IMR-90 (cell line): ENCODE measurements at regions not wholly inside any gene's neighbourhood (a gene's known extent, or its start where the extent isn't known, plus 50 kb on each side); places are given as distances from the start of the nearest gene placed in this dataset.

Experiments used
- ATAC-seq: fragments of 200-7000 bp; cut with Tn5 transposase; 2 replicates; pipeline ENCODE4 v1.9.1; 2020; ENCODE audit warnings: low read depth, mild to moderate bottlenecking, moderate library complexity
- BruUV-seq: library from RNA; stranded (reverse); fragments of 400-500 nt; replicated peaks from 2 replicates; lab custom pipeline; 2021; lab: Mats Ljungman, UMichigan
- CTCF ChIA-PET: fragments of 300-600 bp; formaldehyde crosslinking; extraction: SDS; loops from one replicate; lab custom pipeline; 2021; ENCODE audit warnings: antibody characterized with exemption; lab: Yijun Ruan, JAX
- POLR2A ChIA-PET: fragments of 300-600 bp; sonication (Branson Sonifier 250); formaldehyde crosslinking; loops from one replicate; lab custom pipeline; 2022; ENCODE audit warnings: antibody characterized with exemption; ENCODE audit not compliant: unreplicated experiment; lab: Charles Lee
- DNase-seq: peaks from one replicate; pipeline ENCODE4 v3.0.0; 2013
- H2AFZ ChIP-seq: replicated peaks from 2 replicates; pipeline ENCODE3; 2013; ENCODE audit warnings: low read length, mild to moderate bottlenecking; ENCODE audit not compliant: poor library complexity
- H2AK5ac ChIP-seq: 2 replicates; pipeline ENCODE4 v1.6.1; 2013; ENCODE audit warnings: low read depth, low read length, inconsistent platforms
- H2AK9ac ChIP-seq: replicated peaks from 2 replicates; pipeline ENCODE3; 2013; ENCODE audit warnings: mild to moderate bottlenecking, low read depth, low read length, moderate library complexity; ENCODE audit not compliant: poor library complexity
- H2BK120ac ChIP-seq: 2 replicates; pipeline ENCODE4 v1.6.1; 2013; ENCODE audit warnings: low read depth, low read length, inconsistent platforms
- H2BK15ac ChIP-seq: 3 replicates; pipeline ENCODE4 v1.6.1; 2013; ENCODE audit warnings: low read depth, low read length, inconsistent platforms
- H2BK20ac ChIP-seq: 2 replicates; pipeline ENCODE4 v1.6.1; 2013; ENCODE audit warnings: low read depth, mild to moderate bottlenecking, inconsistent platforms, low read length, moderate library complexity
- H2BK5ac ChIP-seq: 2 replicates; pipeline ENCODE4 v1.6.1; 2013; ENCODE audit warnings: mild to moderate bottlenecking, low read depth, low read length, inconsistent platforms; ENCODE audit not compliant: poor library complexity, severe bottlenecking
- H3K14ac ChIP-seq: replicated peaks from 2 replicates; pipeline ENCODE4 v1.6.1; 2013; ENCODE audit warnings: low read depth, low read length, inconsistent platforms
- H3K18ac ChIP-seq: 2 replicates; pipeline ENCODE4 v1.6.1; 2013; ENCODE audit warnings: low read depth, low read length, control low read depth
- H3K23ac ChIP-seq: 2 replicates; pipeline ENCODE4 v1.6.1; 2013; ENCODE audit warnings: low read depth, low read length, inconsistent platforms
- H3K27ac ChIP-seq: 2 replicates; pipeline ENCODE4 v1.5.1; 2013; ENCODE audit warnings: mild to moderate bottlenecking, control low read depth, low read length; ENCODE audit not compliant: insufficient read depth
- H3K27me3 ChIP-seq: 2 replicates; pipeline ENCODE4 v1.6.1; 2013; ENCODE audit warnings: low read length; ENCODE audit not compliant: control insufficient read depth, insufficient read depth
- H3K36me3 ChIP-seq: 2 replicates; pipeline ENCODE4 v1.6.1; 2013; ENCODE audit warnings: low read length, mixed read lengths; ENCODE audit not compliant: control insufficient read depth, insufficient read depth
- H3K4ac ChIP-seq: 2 replicates; pipeline ENCODE4 v1.6.1; 2013; ENCODE audit warnings: low read depth, low read length, inconsistent platforms
- H3K4me1 ChIP-seq: 2 replicates; pipeline ENCODE4 v1.6.1; 2013; ENCODE audit warnings: low read length, mixed read lengths; ENCODE audit not compliant: control insufficient read depth, insufficient read depth
- H3K4me2 ChIP-seq: 2 replicates; pipeline ENCODE4 v1.6.1; 2013; ENCODE audit warnings: low read depth, mild to moderate bottlenecking, control low read depth, low read length, moderate library complexity
- H3K4me3 ChIP-seq: 2 replicates; pipeline ENCODE4 v1.5.1; 2013; ENCODE audit warnings: low read depth, mild to moderate bottlenecking, control low read depth, low read length, moderate library complexity; ENCODE audit not compliant: insufficient read depth
- H3K56ac ChIP-seq: 2 replicates; pipeline ENCODE4 v1.6.1; 2013; ENCODE audit warnings: low read length, inconsistent platforms; ENCODE audit not compliant: insufficient read depth; ENCODE audit errors: extremely low read depth
- H3K79me1 ChIP-seq, 2 experiments: 2 replicates each; pipeline ENCODE4 v1.6.1; 2013; ENCODE audit warnings: low read length in 2 of 2, inconsistent platforms in 1 of 2, low read depth in 1 of 2
- H3K9ac ChIP-seq: 2 replicates; pipeline ENCODE4 v1.6.1; 2013; ENCODE audit warnings: low read depth, low read length, control low read depth
- H3K9me1 ChIP-seq: 2 replicates; pipeline ENCODE4 v1.6.1; 2013; ENCODE audit warnings: low read length, inconsistent platforms; ENCODE audit not compliant: insufficient read depth
- H3K9me3 ChIP-seq: 2 replicates; pipeline ENCODE4 v1.6.1; 2013; ENCODE audit warnings: low read length; ENCODE audit not compliant: control insufficient read depth, insufficient read depth
- H4K20me1 ChIP-seq: 2 replicates; pipeline ENCODE4 v1.6.1; 2013; ENCODE audit warnings: low read length, inconsistent platforms; ENCODE audit not compliant: insufficient read depth
- H4K5ac ChIP-seq: 2 replicates; pipeline ENCODE4 v1.6.1; 2013; ENCODE audit warnings: mild to moderate bottlenecking, low read depth, low read length, control low read depth
- H4K8ac ChIP-seq, 2 experiments: 2 replicates each; pipeline ENCODE4 v1.6.1; 2013; ENCODE audit warnings: low read depth in 2 of 2, low read length in 2 of 2, control low read depth in 1 of 2, inconsistent platforms in 1 of 2
- H4K91ac ChIP-seq: 2 replicates; pipeline ENCODE4 v1.6.1; 2013; ENCODE audit warnings: low read depth, low read length, inconsistent platforms; ENCODE audit not compliant: insufficient read depth
- BHLHE40 ChIP-seq: fragments of 150-350 bp; IDR thresholded peaks from 2 replicates; pipeline ENCODE4 v1.6.1; 2016; ENCODE audit warnings: mild to moderate bottlenecking, low read depth, low read length
- NFE2L2 ChIP-seq: fragments of 150-350 bp; IDR thresholded peaks from 2 replicates; pipeline ENCODE4 v1.6.1; 2016; ENCODE audit warnings: low read depth, mild to moderate bottlenecking, low read length
- RAD21 ChIP-seq: IDR thresholded peaks from 2 replicates; pipeline ENCODE4 v1.6.1; 2012; ENCODE audit warnings: low read length, improper control_type of control experiment
- RCOR1 ChIP-seq: IDR thresholded peaks from 2 replicates; pipeline ENCODE4 v1.6.1; 2012; ENCODE audit warnings: mild to moderate bottlenecking, low read length, improper control_type of control experiment; ENCODE audit not compliant: insufficient replicate concordance
- WGBS, 2 experiments: methylation state at CpG; one replicate each; pipeline versions ENCODE4 v1.1.5 to v1.1.7; 2013; ENCODE audit warnings: missing lambda C conversion rate in 2 of 2; ENCODE audit not compliant: insufficient read length in 1 of 2; ENCODE audit errors: extremely low coverage in 2 of 2; 5-methylcytosine and 5-hydroxymethylcytosine counted together
- dilution Hi-C: fragments of 300-500 bp; cut with HindIII; formaldehyde crosslinking; loops from one replicate; pipeline ENCODE4 v1.14.3; 2018; ENCODE audit warnings: low sequenced_read_pairs; ENCODE audit not compliant: unreplicated experiment
- in situ Hi-C: fragments of 300-500 bp; cut with MboI; formaldehyde crosslinking; loops from 3 replicates; pipeline ENCODE4 v1.14.3; 2019; ENCODE audit warnings: low sequenced_read_pairs, inconsistent platforms, mixed read lengths
- intact Hi-C: fragments of 100-400 bp; cut with micrococcal nuclease; formaldehyde crosslinking; loops from 2 replicates; pipeline ENCODE4 v1.10.0; 2022

GRCh38 chr6:44554194-44554593 lies 166.7 kb downstream of the CDC5L start:
- Histone ChIP-seq H3K4me2 (no peak overlapping the region), H4K5ac (no peak overlapping the region), H2BK15ac (no peak overlapping the region), H3K9me1 (no peaks in the 10 kb centered on the region), H3K9me3 (no peaks in the 10 kb centered on the region; the same call in 1 of the 2 replicates), H3K9ac (no peak overlapping the region), H3K23ac (no peak overlapping the region), H3K4ac (no peak overlapping the region), H3K14ac (no peak overlapping the region), H3K79me1 (no peaks in the 10 kb centered on the region), H3K18ac (no peak overlapping the region), H2AFZ (no peak overlapping the region), H3K27me3 (peaks cover 60% of the 10 kb centered on the region), H3K56ac (no peak overlapping the region), H2BK20ac (no peak overlapping the region), H4K91ac (no peak overlapping the region), H3K36me3 (no peaks in the 10 kb centered on the region), H3K4me3 (no peak overlapping the region), H3K27ac (no peak overlapping the region), H2AK5ac (no peak overlapping the region), H2AK9ac (no peak overlapping the region), H2BK5ac (no peak overlapping the region), H3K4me1 (no peaks in the 10 kb centered on the region; the same call in 1 of the 2 replicates), H4K20me1 (no peaks in the 10 kb centered on the region), H4K8ac (no peak overlapping the region), H2BK120ac (no peak overlapping the region)
- TF ChIP-seq RCOR1: no peak
- TF ChIP-seq RAD21: no peak
- no peak for TF ChIP-seq BHLHE40
- no peak for TF ChIP-seq NFE2L2
- no peak for ATAC-seq
- no peak for DNase-seq
- in situ Hi-C loops: no loop called here
- 83% methylated on average over 1 of the region's 4 CpGs; no CpG with 5 or more reads in 1 of the 2 experiments for WGBS, 2 experiments
- BruUV-seq: no TSS peak
- CTCF ChIA-PET: no interaction called here
- dilution Hi-C loops: no loop called here
- POLR2A ChIA-PET: no interaction called here
- intact Hi-C loops: no loop called here
